H1 (cell line): ENCODE measurements at regions not wholly inside any gene's neighbourhood (a gene's known extent, or its start where the extent isn't known, plus 50 kb on each side); places are given as distances from the start of the nearest gene placed in this dataset.

Experiments
- CTCF ChIA-PET: fragments of 300-600 bp; sonication (Branson Sonifier 250); formaldehyde crosslinking; loops from one replicate; lab custom pipeline; 2021; ENCODE audit not compliant: partially characterized antibody; lab: Charles Lee
- POLR2A ChIA-PET: fragments of 300-600 bp; sonication (Branson Sonifier 250); formaldehyde crosslinking; loops from one replicate; lab custom pipeline; 2021; ENCODE audit warnings: inconsistent platforms; ENCODE audit not compliant: partially characterized antibody; lab: Charles Lee
- DNase-seq, 2 experiments: peaks; one replicate each; pipeline versions ENCODE4 v3.0.0 to v3.0.0-alpha.2; 2010 to 2022; ENCODE audit warnings: low spot score in 2 of 2, low read depth in 1 of 2, mixed read lengths in 1 of 2
- FAIRE-seq: peaks from 2 replicates; lab custom pipeline; 2011; peaks lifted over from hg19 to GRCh38; lab: Jason Lieb, UNC
- H2AFZ ChIP-seq: 2 replicates; pipeline ENCODE4 v1.8.1; 2012; ENCODE audit warnings: low read length, inconsistent platforms
- H2AK5ac ChIP-seq: 2 replicates; pipeline ENCODE4 v1.6.1; 2013; ENCODE audit warnings: low read depth, low read length
- H2BK120ac ChIP-seq: replicated peaks from 2 replicates; pipeline ENCODE3; 2013; ENCODE audit warnings: low read depth, low read length, inconsistent platforms
- H2BK12ac ChIP-seq: 2 replicates; pipeline ENCODE4 v1.6.1; 2013; ENCODE audit warnings: low read depth, low read length
- H2BK15ac ChIP-seq: 2 replicates; pipeline ENCODE4 v1.6.1; 2013; ENCODE audit warnings: low read length
- H2BK20ac ChIP-seq: 2 replicates; pipeline ENCODE4 v1.6.1; 2013; ENCODE audit warnings: low read length
- H2BK5ac ChIP-seq: 2 replicates; pipeline ENCODE4 v1.6.1; 2013; ENCODE audit warnings: low read depth, low read length
- H3K14ac ChIP-seq: 2 replicates; pipeline ENCODE4 v1.6.1; 2013; ENCODE audit warnings: inconsistent platforms; ENCODE audit not compliant: insufficient read length
- H3K18ac ChIP-seq: 2 replicates; pipeline ENCODE4 v1.6.1; 2013; ENCODE audit warnings: low read length; ENCODE audit errors: extremely low read depth
- H3K23ac ChIP-seq: 2 replicates; pipeline ENCODE4 v1.6.1; 2013; ENCODE audit warnings: inconsistent platforms; ENCODE audit not compliant: insufficient read length
- H3K23me2 ChIP-seq: 2 replicates; pipeline ENCODE4 v1.6.1; 2013; ENCODE audit warnings: low read depth, low read length
- H3K27ac ChIP-seq: 2 replicates; pipeline ENCODE4 v1.6.1; 2011; ENCODE audit warnings: low read depth, low read length, inconsistent platforms
- H3K27me3 ChIP-seq, 4 experiments: replicated peaks in 1 of 4; 1 replicate in 1 of 4; 2 replicates in 3 of 4; pipeline versions ENCODE4 v1.6.1 to v1.8.1; 2011 to 2013; ENCODE audit warnings: low read length in 3 of 4, mild to moderate bottlenecking in 3 of 4, inconsistent platforms in 2 of 4, mixed read lengths in 2 of 4, moderate library complexity in 1 of 4; ENCODE audit not compliant: control insufficient read depth in 3 of 4, insufficient read depth in 3 of 4; ENCODE audit errors: extremely low read depth in 1 of 4
- H3K36me3 ChIP-seq, 4 experiments: 2 replicates each; pipeline versions ENCODE4 v1.6.1 to v1.8.1; 2011 to 2013; ENCODE audit warnings: mild to moderate bottlenecking in 4 of 4, low read length in 3 of 4, moderate library complexity in 2 of 4, control low read depth in 1 of 4, inconsistent platforms in 1 of 4; ENCODE audit not compliant: insufficient read depth in 4 of 4, control insufficient read depth in 2 of 4
- H3K4ac ChIP-seq: replicated peaks from 2 replicates; pipeline ENCODE3; 2013; ENCODE audit warnings: low read length, low read depth, mixed read lengths, inconsistent platforms; ENCODE audit not compliant: insufficient read length
- H3K4me1 ChIP-seq, 4 experiments: replicated peaks in 1 of 4; 1 replicate in 1 of 4; 2 replicates in 3 of 4; pipeline versions ENCODE4 v1.6.1 to v1.8.1; 2011 to 2013; ENCODE audit warnings: low read length in 3 of 4, inconsistent platforms in 2 of 4, mixed read lengths in 1 of 4; ENCODE audit not compliant: insufficient read depth in 4 of 4, control insufficient read depth in 3 of 4
- H3K4me2 ChIP-seq, 2 experiments: 2 replicates each; pipeline versions ENCODE4 v1.6.1 to v1.8.1; 2011 to 2013; ENCODE audit warnings: low read depth in 2 of 2, low read length in 2 of 2, control low read depth in 1 of 2, inconsistent platforms in 1 of 2, mild to moderate bottlenecking in 1 of 2; ENCODE audit not compliant: insufficient read depth in 1 of 2
- H3K4me3 ChIP-seq, 4 experiments: fragments of 200-600, 300-600 bp in 1 of 4; sonication (generic), shearing (Covaris generic), sonication (Bioruptor Twin) in 1 of 4; 2 replicates each; pipeline versions ENCODE4 v1.5.1 to v1.8.1; 2011 to 2016; ENCODE audit warnings: low read length in 4 of 4, low read depth in 3 of 4, control low read depth in 2 of 4, inconsistent platforms in 2 of 4, mild to moderate bottlenecking in 2 of 4, mixed read lengths in 1 of 4, moderate library complexity in 1 of 4; ENCODE audit not compliant: insufficient read depth in 2 of 4; ENCODE audit errors: extremely low read depth in 1 of 4
- H3K56ac ChIP-seq: replicated peaks from 2 replicates; pipeline ENCODE3; 2013; ENCODE audit warnings: low read depth, mild to moderate bottlenecking, mixed read lengths, low read length, inconsistent platforms; ENCODE audit not compliant: insufficient read length
- H3K79me1 ChIP-seq: 2 replicates; pipeline ENCODE4 v1.6.1; 2013; ENCODE audit warnings: low read depth, low read length, control low read depth
- H3K79me2 ChIP-seq, 2 experiments: 2 replicates each; pipeline versions ENCODE4 v1.6.1 to v1.8.1; 2012 to 2013; ENCODE audit warnings: low read length in 2 of 2, mild to moderate bottlenecking in 2 of 2, inconsistent platforms in 1 of 2; ENCODE audit not compliant: insufficient read depth in 2 of 2, control insufficient read depth in 1 of 2
- H3K9ac ChIP-seq, 4 experiments: replicated peaks in 1 of 4; 1 replicate in 1 of 4; 2 replicates in 3 of 4; pipeline versions ENCODE4 v1.6.1 to v1.8.1; 2011 to 2013; ENCODE audit warnings: low read depth in 3 of 4, low read length in 3 of 4, control low read depth in 2 of 4, mild to moderate bottlenecking in 2 of 4, moderate library complexity in 2 of 4, inconsistent platforms in 1 of 4; ENCODE audit errors: extremely low read depth in 1 of 4
- H3K9me3 ChIP-seq, 2 experiments: 2 replicates each; pipeline versions ENCODE4 v1.6.1 to v1.8.1; 2012 to 2013; ENCODE audit warnings: mild to moderate bottlenecking in 2 of 2, moderate library complexity in 2 of 2, control low read depth in 1 of 2, inconsistent platforms in 1 of 2, low read depth in 1 of 2, low read length in 1 of 2, mixed read lengths in 1 of 2; ENCODE audit not compliant: insufficient read depth in 2 of 2
- H4K20me1 ChIP-seq, 2 experiments: replicated peaks in 1 of 2; 2 replicates each; pipeline versions ENCODE3 to v1.8.1; 2011 to 2013; ENCODE audit warnings: inconsistent platforms in 2 of 2, low read length in 2 of 2, mild to moderate bottlenecking in 1 of 2; ENCODE audit not compliant: insufficient read depth in 2 of 2, control insufficient read depth in 1 of 2
- H4K5ac ChIP-seq: 2 replicates; pipeline ENCODE4 v1.6.1; 2013; ENCODE audit warnings: low read length, low read depth, mixed read lengths, inconsistent platforms; ENCODE audit not compliant: insufficient read length
- H4K8ac ChIP-seq: 2 replicates; pipeline ENCODE4 v1.8.0; 2013; ENCODE audit warnings: mild to moderate bottlenecking, moderate library complexity, low read length, inconsistent platforms; ENCODE audit not compliant: insufficient read depth; ENCODE audit errors: extremely low read depth
- H4K91ac ChIP-seq: replicated peaks from 2 replicates; pipeline ENCODE3; 2013; ENCODE audit warnings: low read length, mixed read lengths, inconsistent platforms; ENCODE audit not compliant: insufficient read length
- CTBP2 ChIP-seq: IDR thresholded peaks from 2 replicates; pipeline ENCODE4 v1.7.0; 2011; ENCODE audit warnings: borderline replicate concordance, mild to moderate bottlenecking, moderate library complexity, mixed read lengths, low read length; ENCODE audit not compliant: insufficient read depth, insufficient read length
- E2F6 ChIP-seq: IDR thresholded peaks from 2 replicates; pipeline ENCODE4 v1.6.1; 2012; ENCODE audit warnings: inconsistent platforms
- EZH2 ChIP-seq: fragments of 200-600 bp; sonication (generic); IDR thresholded peaks from 2 replicates; pipeline ENCODE4 v1.7.1; 2012; ENCODE audit warnings: low read depth, mild to moderate bottlenecking, moderate library complexity, low read length, inconsistent platforms; ENCODE audit not compliant: severe bottlenecking
- GTF2F1 ChIP-seq: IDR thresholded peaks from 2 replicates; pipeline ENCODE4 v1.6.1; 2012; ENCODE audit warnings: low read depth, low read length, improper control_type of control experiment, borderline replicate concordance
- HDAC6 ChIP-seq: IDR thresholded peaks from one replicate; pipeline ENCODE4 v1.7.1; 2012; ENCODE audit warnings: low read depth, mild to moderate bottlenecking, inconsistent platforms, low read length, moderate library complexity
- JUN ChIP-seq: IDR thresholded peaks from 2 replicates; pipeline ENCODE4 v1.6.1; 2011; ENCODE audit warnings: low read depth, mild to moderate bottlenecking, improper control_type of control experiment, low read length
- KDM1A ChIP-seq: fragments of 200-600, 300-600 bp; sonication (generic); IDR thresholded peaks from 2 replicates; pipeline ENCODE4 v1.7.1; 2016; ENCODE audit warnings: mild to moderate bottlenecking, low read length, borderline replicate concordance
- MAX ChIP-seq: IDR thresholded peaks from 2 replicates; pipeline ENCODE4 v1.6.1; 2012; ENCODE audit warnings: inconsistent platforms
- RNF2 ChIP-seq: fragments of 200-900, 300-1000 bp; sonication (generic); IDR thresholded peaks from 2 replicates; pipeline ENCODE4 v1.7.1; 2016; ENCODE audit warnings: borderline replicate concordance, low read depth, mild to moderate bottlenecking, antibody characterized with exemption, low read length; ENCODE audit not compliant: poor library complexity, severe bottlenecking; ENCODE audit errors: missing control alignments
- SP4 ChIP-seq: IDR thresholded peaks from 2 replicates; pipeline ENCODE4 v1.6.1; 2012; ENCODE audit warnings: low read length, inconsistent platforms
- TBP ChIP-seq: IDR thresholded peaks from 2 replicates; pipeline ENCODE4 v1.6.1; 2011; ENCODE audit warnings: low read depth, low read length, improper control_type of control experiment
- TEAD4 ChIP-seq: IDR thresholded peaks from 2 replicates; pipeline ENCODE4 v1.6.1; 2012; ENCODE audit warnings: low read depth, low read length, inconsistent platforms, mixed read lengths
- YY1 ChIP-seq: IDR thresholded peaks from 2 replicates; pipeline ENCODE4 v1.6.1; 2011; ENCODE audit warnings: low read depth, mild to moderate bottlenecking, low read length
- WGBS, 2 experiments: shearing (Covaris generic) in 1 of 2; methylation state at CpG; one replicate each; pipeline versions ENCODE4 v1.1.6 to v1.1.7; 2013 to 2015; ENCODE audit warnings: low lambda C conversion rate in 2 of 2, mixed read lengths in 2 of 2, inconsistent platforms in 1 of 2, low coverage in 1 of 2, missing lambda C conversion rate in 1 of 2; ENCODE audit not compliant: insufficient replicate concordance in 2 of 2, insufficient coverage in 1 of 2, insufficient read length in 1 of 2; ENCODE audit errors: extremely low coverage in 1 of 2, missing lambda C conversion rate in 1 of 2; 5-methylcytosine and 5-hydroxymethylcytosine counted together

- H3K56ac ChIP-seq = no peak overlapping the region
- no peak overlapping the region for H3K4ac ChIP-seq
- peak; percentile 58 for FAIRE-seq
- no peak overlapping the region for H2AK5ac ChIP-seq
- no peak overlapping the region for H2BK20ac ChIP-seq
- H3K14ac ChIP-seq = no peak overlapping the region
- no peak overlapping the region for H2BK5ac ChIP-seq
- no peak overlapping the region for H3K4me3 ChIP-seq
- no peaks in the 10 kb centered on the region for H3K79me2 ChIP-seq
- H3K4me1 ChIP-seq = 0 out of 7 replicates have a peak, but pooled peaks cover 0 to 2% (median 0%) of the 10 kb centered on the region in 4 experiments
- no peak overlapping the region for H2BK120ac ChIP-seq
- no peak overlapping the region for H3K9ac ChIP-seq
- ChIA-PET POLR2A (no interaction called here), CTCF (interaction anchor here (1.8 kb wide), 1 partner anchor 8 kb away, joined by 6 read pairs; no protein-coding TSS in a partner anchor)
- no peak overlapping the region for H3K27ac ChIP-seq
- H3K18ac ChIP-seq = no peak overlapping the region
- WGBS, 2 experiments = 96% methylated on average over 4 of the region's 4 CpGs; no CpG with 5 or more reads in 1 of the 2 experiments
- no peaks in the 10 kb centered on the region for H3K79me1 ChIP-seq
- peaks cover 0 to 3% of the 10 kb centered on the region in 2 experiments; a peak in 1 of 4 replicates for H3K9me3 ChIP-seq
- H3K23ac ChIP-seq = no peak overlapping the region
- no peak overlapping the region for H4K8ac ChIP-seq
- no peak overlapping the region for H4K5ac ChIP-seq
- DNase-seq = no peak
- H4K20me1 ChIP-seq = no peaks in the 10 kb centered on the region
- H3K27me3 ChIP-seq = no peaks in the 10 kb centered on the region
- no peak overlapping the region for H2BK15ac ChIP-seq
- no peak overlapping the region for H4K91ac ChIP-seq
- H3K23me2 ChIP-seq = no peaks in the 10 kb centered on the region
- H2BK12ac ChIP-seq = no peak overlapping the region
- no peaks in the 10 kb centered on the region for H3K36me3 ChIP-seq
- H2AFZ ChIP-seq = no peak overlapping the region; the same call in 1 of the 2 replicates
- no peak overlapping the region for H3K4me2 ChIP-seq
- TF ChIP-seq CTBP2 (no peak), KDM1A (no peak), TBP (no peak), RNF2 (no peak), GTF2F1 (no peak), JUN (no peak), TEAD4 (no peak), YY1 (no peak), E2F6 (no peak), SP4 (no peak), HDAC6 (no peak), EZH2 (no peak), MAX (no peak)
Observed at GRCh38 chr20:7496394-7496991, 443.8 kb downstream of the HAO1 start.
